Esophagus squamous epithelium (tissue), 4 donors: ENCODE measurements at regions not wholly inside any gene's neighbourhood (a gene's known extent, or its start where the extent isn't known, plus 50 kb on each side); places are given as distances from the start of the nearest gene placed in this dataset.

ENCODE experiments used
- CTCF ChIP-seq, 6 experiments: fragments of 450-650 bp in 4 of 6; fragments of 200-600 bp in 2 of 6; sonication (generic) in 2 of 6; IDR thresholded peaks; one replicate each; pipeline ENCODE4 v1.5.1; 2016 to 2019; ENCODE audit warnings: antibody characterized with exemption in 6 of 6, mild to moderate bottlenecking in 4 of 6, moderate library complexity in 4 of 6
- POLR2A ChIP-seq, 4 donors: fragments of 450-650 bp; IDR thresholded peaks; one replicate each; pipeline ENCODE4 v1.6.1; 2017; ENCODE audit warnings: antibody characterized with exemption in 4 of 4, mild to moderate bottlenecking in 4 of 4, moderate library complexity in 3 of 4

GRCh38 chr2:43070676-43071502, 155.5 kb downstream of the ZFP36L2 start:
- TF ChIP-seq POLR2A (IDR thresholded peaks at IDR 0.05) (no peak), CTCF (IDR thresholded peaks at IDR 0.05) (no peak)
